ENCODE measurements at regions not wholly inside any gene's neighbourhood (a gene's known extent, or its start where the extent isn't known, plus 50 kb on each side); places are given as distances from the start of the nearest gene placed in this dataset.

- DNase-seq (ENCODE audit: low spot score), result no peak
- Mint-ChIP-seq H3K4me1 (ENCODE audit: low read depth) (no peaks in the 10 kb centered on the region), H3K9me3 (no peaks in the 10 kb centered on the region), H3K36me3 (ENCODE audit: low read depth) (no peaks in the 10 kb centered on the region), H3K4me3 (no peak overlapping the region), H3K27ac (no peak overlapping the region), H3K27me3 (ENCODE audit: low read depth) (no peaks in the 10 kb centered on the region)
Measured at GRCh38 chr2:41413813-41414485, 633.9 kb upstream of the PKDCC start.

GRCh38 chr2:41414486-41415230, 633.2 kb upstream of the PKDCC start:
- DNase-seq (ENCODE audit: low spot score), result no peak
- H3K36me3 Mint-ChIP-seq (ENCODE audit: low read depth), result no peaks in the 10 kb centered on the region
- no peaks in the 10 kb centered on the region for H3K27me3 Mint-ChIP-seq (ENCODE audit: low read depth)
- H3K4me3 Mint-ChIP-seq, result no peak overlapping the region
- no peak overlapping the region for H3K27ac Mint-ChIP-seq
- H3K9me3 Mint-ChIP-seq, result no peaks in the 10 kb centered on the region
- H3K4me1 Mint-ChIP-seq (ENCODE audit: low read depth), result no peaks in the 10 kb centered on the region

GRCh38 chr2:41417511-41417910, 630.3 kb upstream of the PKDCC start:
- Mint-ChIP-seq H3K4me3 (no peak overlapping the region), H3K27ac (no peak overlapping the region), H3K36me3 (ENCODE audit: low read depth) (no peaks in the 10 kb centered on the region), H3K4me1 (ENCODE audit: low read depth) (no peaks in the 10 kb centered on the region), H3K27me3 (ENCODE audit: low read depth) (no peaks in the 10 kb centered on the region), H3K9me3 (no peaks in the 10 kb centered on the region)
- DNase-seq (ENCODE audit: low spot score), result no peak

- DNase-seq (ENCODE audit: low spot score), result no peak
- Mint-ChIP-seq H3K27ac (no peak overlapping the region), H3K36me3 (ENCODE audit: low read depth) (no peaks in the 10 kb centered on the region), H3K4me1 (ENCODE audit: low read depth) (no peaks in the 10 kb centered on the region), H3K27me3 (ENCODE audit: low read depth) (no peaks in the 10 kb centered on the region), H3K4me3 (no peak overlapping the region), H3K9me3 (no peaks in the 10 kb centered on the region)
Measured at GRCh38 chr2:41420219-41420618, 627.6 kb upstream of the PKDCC start.

GRCh38 chr2:41420872-41421271, 626.9 kb upstream of the PKDCC start:
- Mint-ChIP-seq H3K4me1 (ENCODE audit: low read depth) (no peaks in the 10 kb centered on the region), H3K4me3 (no peak overlapping the region), H3K27me3 (ENCODE audit: low read depth) (no peaks in the 10 kb centered on the region), H3K9me3 (no peaks in the 10 kb centered on the region), H3K27ac (no peak overlapping the region), H3K36me3 (ENCODE audit: low read depth) (no peaks in the 10 kb centered on the region)
- DNase-seq (ENCODE audit: low spot score), result no peak

GRCh38 chr2:41431756-41432155, 616.1 kb upstream of the PKDCC start:
- Mint-ChIP-seq H3K9me3 (no peaks in the 10 kb centered on the region), H3K27ac (no peak overlapping the region), H3K27me3 (ENCODE audit: low read depth) (no peaks in the 10 kb centered on the region), H3K4me1 (ENCODE audit: low read depth) (no peaks in the 10 kb centered on the region), H3K36me3 (ENCODE audit: low read depth) (no peaks in the 10 kb centered on the region), H3K4me3 (no peak overlapping the region)
- no peak for DNase-seq (ENCODE audit: low spot score)

GRCh38 chr2:41432459-41432858, 615.4 kb upstream of the PKDCC start:
- H3K9me3 Mint-ChIP-seq, result no peaks in the 10 kb centered on the region
- H3K4me3 Mint-ChIP-seq, result no peak overlapping the region
- no peak for DNase-seq (ENCODE audit: low spot score)
- no peak overlapping the region for H3K27ac Mint-ChIP-seq
- H3K36me3 Mint-ChIP-seq (ENCODE audit: low read depth), result no peaks in the 10 kb centered on the region
- H3K4me1 Mint-ChIP-seq (ENCODE audit: low read depth), result no peaks in the 10 kb centered on the region
- H3K27me3 Mint-ChIP-seq (ENCODE audit: low read depth), result no peaks in the 10 kb centered on the region

- no peak overlapping the region for H3K4me3 Mint-ChIP-seq
- H3K4me1 Mint-ChIP-seq (ENCODE audit: low read depth), result no peaks in the 10 kb centered on the region
- no peaks in the 10 kb centered on the region for H3K36me3 Mint-ChIP-seq (ENCODE audit: low read depth)
- no peaks in the 10 kb centered on the region for H3K27me3 Mint-ChIP-seq (ENCODE audit: low read depth)
- DNase-seq (ENCODE audit: low spot score), result no peak
- H3K27ac Mint-ChIP-seq, result no peak overlapping the region
- no peaks in the 10 kb centered on the region for H3K9me3 Mint-ChIP-seq
Measured at GRCh38 chr2:41434991-41435390, 612.8 kb upstream of the PKDCC start.

- Mint-ChIP-seq H3K4me1 (ENCODE audit: low read depth) (no peaks in the 10 kb centered on the region), H3K27me3 (ENCODE audit: low read depth) (no peaks in the 10 kb centered on the region), H3K36me3 (ENCODE audit: low read depth) (no peaks in the 10 kb centered on the region), H3K9me3 (no peaks in the 10 kb centered on the region), H3K4me3 (no peak overlapping the region), H3K27ac (no peak overlapping the region)
- DNase-seq (ENCODE audit: low spot score), result no peak
Measured at GRCh38 chr2:41441958-41442357, 605.9 kb upstream of the PKDCC start.

GRCh38 chr2:41445865-41446264, 602.0 kb upstream of the PKDCC start:
- H3K27me3 Mint-ChIP-seq (ENCODE audit: low read depth), result no peaks in the 10 kb centered on the region
- H3K36me3 Mint-ChIP-seq (ENCODE audit: low read depth), result no peaks in the 10 kb centered on the region
- H3K4me1 Mint-ChIP-seq (ENCODE audit: low read depth), result no peaks in the 10 kb centered on the region
- H3K9me3 Mint-ChIP-seq, result no peaks in the 10 kb centered on the region
- no peak overlapping the region for H3K4me3 Mint-ChIP-seq
- DNase-seq (ENCODE audit: low spot score), result no peak
- no peak overlapping the region for H3K27ac Mint-ChIP-seq

GRCh38 chr2:41446266-41446665, 601.6 kb upstream of the PKDCC start:
- no peak for DNase-seq (ENCODE audit: low spot score)
- Mint-ChIP-seq H3K4me3 (no peak overlapping the region), H3K27ac (no peak overlapping the region), H3K9me3 (no peaks in the 10 kb centered on the region), H3K27me3 (ENCODE audit: low read depth) (no peaks in the 10 kb centered on the region), H3K36me3 (ENCODE audit: low read depth) (no peaks in the 10 kb centered on the region), H3K4me1 (ENCODE audit: low read depth) (no peaks in the 10 kb centered on the region)

- Mint-ChIP-seq H3K27ac (no peak overlapping the region), H3K36me3 (ENCODE audit: low read depth) (no peaks in the 10 kb centered on the region), H3K4me1 (ENCODE audit: low read depth) (no peaks in the 10 kb centered on the region), H3K4me3 (no peak overlapping the region), H3K27me3 (ENCODE audit: low read depth) (no peaks in the 10 kb centered on the region), H3K9me3 (no peaks in the 10 kb centered on the region)
- DNase-seq (ENCODE audit: low spot score), result no peak
Measured at GRCh38 chr2:41448221-41448620, 599.6 kb upstream of the PKDCC start.

- no peaks in the 10 kb centered on the region for H3K4me1 Mint-ChIP-seq (ENCODE audit: low read depth)
- no peaks in the 10 kb centered on the region for H3K27me3 Mint-ChIP-seq (ENCODE audit: low read depth)
- H3K36me3 Mint-ChIP-seq (ENCODE audit: low read depth), result no peaks in the 10 kb centered on the region
- DNase-seq (ENCODE audit: low spot score), result no peak
- no peaks in the 10 kb centered on the region for H3K9me3 Mint-ChIP-seq
- no peak overlapping the region for H3K4me3 Mint-ChIP-seq
- H3K27ac Mint-ChIP-seq, result no peak overlapping the region
Measured at GRCh38 chr2:41457026-41457425, 590.8 kb upstream of the PKDCC start.

GRCh38 chr2:41460661-41461060, 587.2 kb upstream of the PKDCC start:
- Mint-ChIP-seq H3K4me1 (ENCODE audit: low read depth) (no peaks in the 10 kb centered on the region), H3K36me3 (ENCODE audit: low read depth) (no peaks in the 10 kb centered on the region), H3K27me3 (ENCODE audit: low read depth) (no peaks in the 10 kb centered on the region), H3K27ac (no peak overlapping the region), H3K9me3 (no peaks in the 10 kb centered on the region), H3K4me3 (no peak overlapping the region)
- no peak for DNase-seq (ENCODE audit: low spot score)

GRCh38 chr2:41464395-41464794, 583.4 kb upstream of the PKDCC start:
- Mint-ChIP-seq H3K27ac (no peak overlapping the region), H3K4me1 (ENCODE audit: low read depth) (no peaks in the 10 kb centered on the region), H3K27me3 (ENCODE audit: low read depth) (no peaks in the 10 kb centered on the region), H3K36me3 (ENCODE audit: low read depth) (no peaks in the 10 kb centered on the region), H3K9me3 (no peaks in the 10 kb centered on the region), H3K4me3 (no peak overlapping the region)
- DNase-seq (ENCODE audit: low spot score), result no peak

Data from T-helper 2 cell treated with Interferon-gamma antibody and Interleukin-4, amounts not matched to agents 5 μg/mL and 100 μg/mL, for 36 hours (primary cell).